CD4-positive, alpha-beta T cell (primary cell): ENCODE measurements at regions not wholly inside any gene's neighbourhood (a gene's known extent, or its start where the extent isn't known, plus 50 kb on each side); places are given as distances from the start of the nearest gene placed in this dataset.

Experiments
- ATAC-seq: fragments of 200-7000 bp; cut with Tn5 transposase; one replicate; pipeline ENCODE4 v1.10.0; 2022; ENCODE audit warnings: mild to moderate bottlenecking; ENCODE audit not compliant: poor library complexity
- CTCF ChIA-PET: fragments of 350-600 bp; sonication (Branson Sonifier 250); formaldehyde crosslinking; loops from one replicate; lab custom pipeline; 2021; ENCODE audit warnings: antibody characterized with exemption, inconsistent platforms; lab: Charles Lee
- POLR2A ChIA-PET: fragments of 350-600 bp; sonication (Branson Sonifier 250); formaldehyde crosslinking; loops from one replicate; lab custom pipeline; 2021; ENCODE audit warnings: antibody characterized with exemption, inconsistent platforms; lab: Charles Lee
- DNase-seq, 14 experiments: peaks; one replicate each; pipeline ENCODE4 v3.0.0-alpha.2; 2013 to 2020; ENCODE audit warnings: mixed read lengths in 2 of 14
- H3K27ac ChIP-seq, 2 donors: one replicate each; pipeline versions ENCODE4 v1.5.1 to v1.7.0; 2013; ENCODE audit warnings: low read length in 2 of 2, low read depth in 1 of 2, mild to moderate bottlenecking in 1 of 2
- H3K27me3 ChIP-seq, 2 experiments: 1 replicate in 1 of 2; 2 replicates in 1 of 2; pipeline versions ENCODE4 v1.6.1 to v1.7.0; 2013; ENCODE audit warnings: low read length in 2 of 2, control low read depth in 1 of 2, mild to moderate bottlenecking in 1 of 2, moderate library complexity in 1 of 2; ENCODE audit not compliant: insufficient read depth in 2 of 2, control insufficient read depth in 1 of 2
- H3K36me3 ChIP-seq: one replicate; pipeline ENCODE4 v1.6.1; 2013; ENCODE audit warnings: low read length, control low read depth; ENCODE audit not compliant: insufficient read depth
- H3K4me1 ChIP-seq: one replicate; pipeline ENCODE4 v1.6.1; 2013; ENCODE audit warnings: low read length, control low read depth; ENCODE audit not compliant: insufficient read depth
- H3K4me3 ChIP-seq: one replicate; pipeline ENCODE4 v1.5.1; 2013; ENCODE audit warnings: mild to moderate bottlenecking, low read length, moderate library complexity
- H3K9me3 ChIP-seq, 2 experiments: 1 replicate in 1 of 2; 2 replicates in 1 of 2; pipeline versions ENCODE4 v1.6.1 to v1.7.0; 2013; ENCODE audit warnings: low read length in 2 of 2, mild to moderate bottlenecking in 2 of 2, control low read depth in 1 of 2, moderate library complexity in 1 of 2; ENCODE audit not compliant: control insufficient read depth in 1 of 2, insufficient read depth in 1 of 2
- H3K27ac Mint-ChIP-seq: one replicate; pipeline ENCODE4 v1.8.0; 2020; ENCODE audit warnings: mixed read lengths
- H3K27me3 Mint-ChIP-seq: one replicate; pipeline ENCODE4 v1.8.0; 2021; ENCODE audit warnings: mixed read lengths
- H3K36me3 Mint-ChIP-seq: one replicate; pipeline ENCODE4 v1.8.0; 2021; ENCODE audit warnings: low read depth, mixed read lengths
- H3K4me1 Mint-ChIP-seq: one replicate; pipeline ENCODE4 v1.8.0; 2021; ENCODE audit warnings: low read depth, mixed read lengths
- H3K4me3 Mint-ChIP-seq: one replicate; pipeline ENCODE4 v1.8.0; 2020; ENCODE audit warnings: mild to moderate bottlenecking, mixed read lengths
- H3K9me3 Mint-ChIP-seq: one replicate; pipeline ENCODE4 v1.8.0; 2020; ENCODE audit warnings: mixed read lengths
- intact Hi-C, 2 experiments: fragments of 100-400 bp; cut with DNase I in 1 of 2; cut with micrococcal nuclease in 1 of 2; formaldehyde crosslinking; loops; one replicate each; pipeline versions ENCODE4 v1.15.1 to v1.9.0; 2023 to 2025; cut with DNase I, micrococcal nuclease
- TF ChIP-seq, protein P1 (sequence below): fragments of 200-600 bp; IDR thresholded peaks from one replicate; pipeline ENCODE4 v1.8.0; 2022; ENCODE audit warnings: antibody characterized with exemption, mild to moderate bottlenecking

DNA sequence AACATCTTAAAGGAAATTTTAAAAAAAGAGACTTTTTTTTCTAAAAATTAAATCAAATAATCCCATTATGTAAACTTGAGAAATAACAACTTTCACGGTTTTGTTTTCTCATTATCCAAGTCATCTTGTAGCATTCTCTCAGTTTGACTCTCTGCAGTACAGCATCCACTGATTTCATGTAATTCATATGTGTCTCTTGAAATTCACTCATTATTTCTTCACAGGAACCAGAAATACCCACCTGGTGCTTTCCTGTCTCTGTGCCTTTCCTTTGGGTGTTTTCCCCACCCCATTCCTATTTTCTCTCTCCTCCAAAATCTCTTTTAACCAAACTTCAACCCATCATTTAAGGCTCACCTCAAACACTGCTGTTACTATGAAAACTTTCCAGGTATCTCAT, 116.1 kb upstream of the STK17B start:
- peaks cover 24% of the 10 kb centered on the region for H3K4me1 ChIP-seq
- H3K9me3 ChIP-seq: no peaks in the 10 kb centered on the region
- intact Hi-C loops: loop anchor here in 1 of 2 experiments (10.0 kb wide), 1 partner anchor 47 kb away; no protein-coding TSS in a partner anchor
- Mint-ChIP-seq H3K27me3 (no peaks in the 10 kb centered on the region), H3K4me1 (peaks cover 82% of the 10 kb centered on the region), H3K27ac (peak overlapping the region; percentile 36), H3K36me3 (no peaks in the 10 kb centered on the region), H3K9me3 (no peaks in the 10 kb centered on the region), H3K4me3 (peak overlapping the region; percentile 36)
- DNase-seq: no peak
- H3K27ac ChIP-seq: no peak overlapping the region
- H3K4me3 ChIP-seq: no peak overlapping the region
- CTCF ChIA-PET: no interaction called here
- TF ChIP-seq, protein P1, sequence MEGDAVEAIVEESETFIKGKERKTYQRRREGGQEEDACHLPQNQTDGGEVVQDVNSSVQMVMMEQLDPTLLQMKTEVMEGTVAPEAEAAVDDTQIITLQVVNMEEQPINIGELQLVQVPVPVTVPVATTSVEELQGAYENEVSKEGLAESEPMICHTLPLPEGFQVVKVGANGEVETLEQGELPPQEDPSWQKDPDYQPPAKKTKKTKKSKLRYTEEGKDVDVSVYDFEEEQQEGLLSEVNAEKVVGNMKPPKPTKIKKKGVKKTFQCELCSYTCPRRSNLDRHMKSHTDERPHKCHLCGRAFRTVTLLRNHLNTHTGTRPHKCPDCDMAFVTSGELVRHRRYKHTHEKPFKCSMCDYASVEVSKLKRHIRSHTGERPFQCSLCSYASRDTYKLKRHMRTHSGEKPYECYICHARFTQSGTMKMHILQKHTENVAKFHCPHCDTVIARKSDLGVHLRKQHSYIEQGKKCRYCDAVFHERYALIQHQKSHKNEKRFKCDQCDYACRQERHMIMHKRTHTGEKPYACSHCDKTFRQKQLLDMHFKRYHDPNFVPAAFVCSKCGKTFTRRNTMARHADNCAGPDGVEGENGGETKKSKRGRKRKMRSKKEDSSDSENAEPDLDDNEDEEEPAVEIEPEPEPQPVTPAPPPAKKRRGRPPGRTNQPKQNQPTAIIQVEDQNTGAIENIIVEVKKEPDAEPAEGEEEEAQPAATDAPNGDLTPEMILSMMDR: no peak
- H3K27me3 ChIP-seq: no peaks in the 10 kb centered on the region
- POLR2A ChIA-PET: no interaction called here
- no peak for ATAC-seq
- H3K36me3 ChIP-seq: no peaks in the 10 kb centered on the region

GRCh38 chr2:196288006-196288538, 116.7 kb upstream of the STK17B start:
- intact Hi-C loops: loop anchor here in 1 of 2 experiments (10.0 kb wide), 1 partner anchor 47 kb away; no protein-coding TSS in a partner anchor
- no peaks in the 10 kb centered on the region for H3K9me3 Mint-ChIP-seq
- DNase-seq (no peak), ATAC-seq (peak; percentile 9)
- peak overlapping the region; percentile 11 for H3K4me3 ChIP-seq
- no peaks in the 10 kb centered on the region for H3K36me3 Mint-ChIP-seq
- CTCF ChIA-PET: no interaction called here
- H3K4me1 Mint-ChIP-seq: peaks cover 83% of the 10 kb centered on the region
- no peaks in the 10 kb centered on the region for H3K9me3 ChIP-seq
- H3K27me3 ChIP-seq: no peaks in the 10 kb centered on the region
- TF ChIP-seq, protein P1: no peak
- no peaks in the 10 kb centered on the region for H3K36me3 ChIP-seq
- H3K27ac ChIP-seq: no peak overlapping the region
- H3K27ac Mint-ChIP-seq: peak overlapping the region; percentile 36
- POLR2A ChIA-PET: no interaction called here
- no peaks in the 10 kb centered on the region for H3K27me3 Mint-ChIP-seq
- H3K4me3 Mint-ChIP-seq: peak overlapping the region; percentile 78
- H3K4me1 ChIP-seq: peaks cover 24% of the 10 kb centered on the region

DNA sequence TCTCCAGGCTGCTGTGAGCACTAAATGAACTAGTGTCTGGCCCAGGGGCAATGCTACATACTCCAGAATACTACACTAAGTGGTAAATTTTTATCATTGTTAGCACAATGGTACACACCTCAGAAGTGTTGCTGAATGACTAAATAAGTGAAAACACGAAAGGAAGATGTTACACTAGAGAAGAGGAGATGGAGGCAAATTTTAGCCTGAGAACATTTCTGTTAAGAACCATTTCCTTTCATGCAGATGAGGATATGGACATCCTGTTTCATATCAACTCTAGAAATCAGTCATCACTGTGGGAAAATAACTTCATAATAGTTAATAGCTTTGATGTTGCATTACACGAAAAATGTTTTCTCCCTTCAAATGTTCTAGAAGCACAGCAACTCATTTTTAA, 117.6 kb upstream of the STK17B start:
- DNase-seq (no peak), ATAC-seq (no peak)
- Mint-ChIP-seq H3K9me3 (no peaks in the 10 kb centered on the region), H3K4me3 (no peak overlapping the region), H3K36me3 (no peaks in the 10 kb centered on the region), H3K27me3 (no peaks in the 10 kb centered on the region), H3K4me1 (peaks cover 79% of the 10 kb centered on the region), H3K27ac (peak overlapping the region; percentile 61)
- TF ChIP-seq, protein P1: no peak
- Histone ChIP-seq H3K4me1 (peaks cover 24% of the 10 kb centered on the region), H3K27ac (no peak overlapping the region), H3K4me3 (no peak overlapping the region), H3K27me3 (no peaks in the 10 kb centered on the region), H3K36me3 (no peaks in the 10 kb centered on the region), H3K9me3 (no peaks in the 10 kb centered on the region)
- POLR2A ChIA-PET: interaction anchor here (0.6 to 1.6 kb wide), 3 partner anchors 13 to 128 kb away, joined by 3 to 4 read pairs (median 4); no protein-coding TSS in a partner anchor
- CTCF ChIA-PET: interaction anchor here (1.4 kb wide), 1 partner anchor 211 kb away, joined by 3 read pairs; no protein-coding TSS in a partner anchor
- intact Hi-C loops: loop anchor here in 1 of 2 experiments (10.0 kb wide), 1 partner anchor 46 kb away; no protein-coding TSS in a partner anchor
